GM06990 (cell line): ENCODE measurements at regions not wholly inside any gene's neighbourhood (a gene's known extent, or its start where the extent isn't known, plus 50 kb on each side); places are given as distances from the start of the nearest gene placed in this dataset.
A peak's percentile ranks its signal among the peaks of the same experiment; 100 is the strongest.

Source experiments
- DNase-seq: peaks from one replicate; pipeline ENCODE4 v3.0.0-alpha.2; 2011; ENCODE audit not compliant: insufficient read length; ENCODE audit errors: extremely low read depth
- H3K27me3 ChIP-seq: replicated peaks from 2 replicates; pipeline ENCODE4 v1.6.0; 2011; ENCODE audit warnings: low read length; ENCODE audit not compliant: control insufficient read depth, insufficient read depth
- H3K36me3 ChIP-seq: 2 replicates; pipeline ENCODE4 v1.5.1; 2011; ENCODE audit warnings: low read length; ENCODE audit not compliant: control insufficient read depth, insufficient read depth
- H3K4me3 ChIP-seq: replicated peaks from 2 replicates; pipeline ENCODE4 v1.5.1; 2011; ENCODE audit warnings: low read depth, mild to moderate bottlenecking, control low read depth, low read length
- TF ChIP-seq, protein P1 (sequence below): IDR thresholded peaks from 2 replicates; pipeline ENCODE4 v1.5.1; 2011; ENCODE audit warnings: low read length, control low read depth, mild to moderate bottlenecking, inconsistent platforms; ENCODE audit not compliant: insufficient read depth, poor library complexity, severe bottlenecking

DNA sequence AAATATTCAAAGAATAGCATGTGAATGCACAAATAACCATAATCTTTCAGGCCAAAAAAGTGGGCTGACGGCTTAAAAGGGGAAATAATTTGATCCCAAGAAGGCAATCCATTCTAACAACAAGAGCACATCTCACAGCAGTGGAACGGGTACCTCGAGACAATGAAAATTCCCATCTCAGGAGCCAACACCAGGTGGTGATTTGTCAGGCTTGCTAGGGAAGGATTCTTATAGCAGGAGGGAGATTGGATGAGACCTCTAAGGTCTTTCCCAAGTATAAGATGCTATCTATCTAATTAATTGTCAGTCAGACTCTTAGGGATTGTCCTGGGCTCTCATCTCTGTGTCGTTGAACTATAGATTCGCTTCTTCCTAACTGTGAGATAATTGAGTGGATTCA lies 284.0 kb downstream of the ETS1 start:
- TF ChIP-seq, protein P1, sequence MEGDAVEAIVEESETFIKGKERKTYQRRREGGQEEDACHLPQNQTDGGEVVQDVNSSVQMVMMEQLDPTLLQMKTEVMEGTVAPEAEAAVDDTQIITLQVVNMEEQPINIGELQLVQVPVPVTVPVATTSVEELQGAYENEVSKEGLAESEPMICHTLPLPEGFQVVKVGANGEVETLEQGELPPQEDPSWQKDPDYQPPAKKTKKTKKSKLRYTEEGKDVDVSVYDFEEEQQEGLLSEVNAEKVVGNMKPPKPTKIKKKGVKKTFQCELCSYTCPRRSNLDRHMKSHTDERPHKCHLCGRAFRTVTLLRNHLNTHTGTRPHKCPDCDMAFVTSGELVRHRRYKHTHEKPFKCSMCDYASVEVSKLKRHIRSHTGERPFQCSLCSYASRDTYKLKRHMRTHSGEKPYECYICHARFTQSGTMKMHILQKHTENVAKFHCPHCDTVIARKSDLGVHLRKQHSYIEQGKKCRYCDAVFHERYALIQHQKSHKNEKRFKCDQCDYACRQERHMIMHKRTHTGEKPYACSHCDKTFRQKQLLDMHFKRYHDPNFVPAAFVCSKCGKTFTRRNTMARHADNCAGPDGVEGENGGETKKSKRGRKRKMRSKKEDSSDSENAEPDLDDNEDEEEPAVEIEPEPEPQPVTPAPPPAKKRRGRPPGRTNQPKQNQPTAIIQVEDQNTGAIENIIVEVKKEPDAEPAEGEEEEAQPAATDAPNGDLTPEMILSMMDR, result no peak
- no peak overlapping the region for H3K4me3 ChIP-seq
- no peaks in the 10 kb centered on the region for H3K27me3 ChIP-seq
- DNase-seq, result no peak
- H3K36me3 ChIP-seq, result no peaks in the 10 kb centered on the region

GRCh38 chr11:128302425-128303186 lies 284.8 kb downstream of the ETS1 start:
- peak; percentile 57 for DNase-seq
- H3K36me3 ChIP-seq, result no peaks in the 10 kb centered on the region
- no peak overlapping the region for H3K4me3 ChIP-seq
- no peaks in the 10 kb centered on the region for H3K27me3 ChIP-seq
- TF ChIP-seq, protein P1, result peak; percentile 25

DNA sequence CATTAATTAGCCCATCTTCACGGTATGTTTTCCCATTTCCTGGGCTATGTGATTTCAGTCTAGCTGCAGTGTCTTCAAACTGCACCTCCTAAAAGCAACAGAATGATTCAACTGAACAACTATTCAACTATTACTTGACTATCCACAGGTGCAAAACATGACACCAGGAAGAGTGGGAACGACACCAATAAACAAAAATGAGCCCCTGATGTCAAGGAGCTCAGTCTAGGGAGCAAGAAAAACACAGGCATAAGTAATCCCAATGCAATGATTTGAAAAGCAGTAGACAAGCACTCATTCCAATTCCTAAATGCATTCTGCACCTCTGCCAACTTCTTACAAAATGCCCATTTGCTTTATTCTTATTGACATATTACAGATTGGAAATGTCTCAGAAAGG lies 285.6 kb downstream of the ETS1 start:
- TF ChIP-seq, protein P1, result no peak
- Histone ChIP-seq H3K36me3 (no peaks in the 10 kb centered on the region), H3K4me3 (no peak overlapping the region), H3K27me3 (no peaks in the 10 kb centered on the region)
- DNase-seq, result no peak

GRCh38 chr11:128300785-128301184 lies 286.6 kb downstream of the ETS1 start:
- Histone ChIP-seq H3K4me3 (no peak overlapping the region), H3K36me3 (no peaks in the 10 kb centered on the region), H3K27me3 (no peaks in the 10 kb centered on the region)
- TF ChIP-seq, protein P1, result no peak
- DNase-seq, result no peak

DNA sequence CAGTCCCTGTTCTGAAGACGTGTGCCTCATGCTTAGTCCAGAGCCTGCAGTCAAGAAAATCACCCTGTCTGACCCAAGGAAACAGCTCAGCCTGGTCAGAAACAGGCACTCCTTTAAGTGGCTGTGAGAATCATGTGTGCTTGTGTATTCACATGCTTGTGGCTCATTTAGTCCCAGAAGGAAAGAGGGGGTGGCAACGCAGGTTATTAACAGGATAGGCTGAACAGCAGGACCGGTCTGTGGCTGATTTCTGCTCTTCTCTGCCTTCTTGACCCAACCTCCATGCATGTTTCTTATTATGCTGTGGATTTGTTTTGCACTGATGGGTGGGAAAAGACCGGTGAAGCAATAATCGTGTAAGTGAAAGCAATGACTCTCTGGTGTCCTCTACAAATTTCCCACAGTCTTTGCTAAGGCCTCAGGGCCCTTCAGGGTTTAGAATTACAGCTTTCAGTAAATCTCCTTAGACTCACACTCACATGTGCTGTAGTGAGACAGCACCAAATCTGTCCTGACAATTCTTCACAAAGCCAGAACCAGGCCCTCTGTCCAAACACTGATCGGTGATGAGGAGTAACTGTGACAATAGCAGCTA lies 288.1 kb downstream of the ETS1 start:
- TF ChIP-seq, protein P1, result no peak
- H3K27me3 ChIP-seq, result no peaks in the 10 kb centered on the region
- DNase-seq, result no peak
- H3K4me3 ChIP-seq, result no peak overlapping the region
- H3K36me3 ChIP-seq, result no peaks in the 10 kb centered on the region

DNA sequence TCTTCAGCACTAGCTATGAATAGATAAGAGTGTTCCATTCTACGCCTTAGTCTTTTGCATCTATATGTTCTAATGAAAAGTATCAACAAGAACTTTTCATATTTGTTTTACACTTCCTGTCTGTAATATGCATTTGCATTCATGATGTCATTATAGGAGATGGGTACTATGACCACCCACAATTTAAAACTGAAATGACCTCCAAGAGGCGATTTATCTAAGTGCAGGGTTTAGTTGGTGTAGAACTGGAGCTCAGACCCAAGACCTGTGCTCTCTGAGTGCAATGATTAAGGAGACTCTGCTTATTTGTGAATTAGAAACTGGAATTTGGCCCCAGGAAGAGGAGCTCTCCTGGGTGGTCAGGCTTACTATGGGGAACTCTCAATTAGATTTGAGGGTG lies 289.1 kb downstream of the ETS1 start:
- no peak for DNase-seq
- no peaks in the 10 kb centered on the region for H3K27me3 ChIP-seq
- TF ChIP-seq, protein P1, result no peak

More for the DNA sequence above, 289.1 kb downstream of the ETS1 start:
- Histone ChIP-seq H3K36me3 (no peaks in the 10 kb centered on the region), H3K4me3 (no peak overlapping the region)
